GM19468 (cell line): ENCODE measurements at regions not wholly inside any gene's neighbourhood (a gene's known extent, or its start where the extent isn't known, plus 50 kb on each side); places are given as distances from the start of the nearest gene placed in this dataset.

ENCODE experiments used
- ATAC-seq: cut with Tn5 transposase; IDR thresholded peaks from one replicate; pipeline ENCODE4 v1.9.1; 2021; ENCODE audit warnings: mild to moderate bottlenecking, moderate library complexity, moderate number of reproducible peaks; ENCODE audit not compliant: unreplicated experiment; ENCODE audit errors: extremely low read depth

DNA sequence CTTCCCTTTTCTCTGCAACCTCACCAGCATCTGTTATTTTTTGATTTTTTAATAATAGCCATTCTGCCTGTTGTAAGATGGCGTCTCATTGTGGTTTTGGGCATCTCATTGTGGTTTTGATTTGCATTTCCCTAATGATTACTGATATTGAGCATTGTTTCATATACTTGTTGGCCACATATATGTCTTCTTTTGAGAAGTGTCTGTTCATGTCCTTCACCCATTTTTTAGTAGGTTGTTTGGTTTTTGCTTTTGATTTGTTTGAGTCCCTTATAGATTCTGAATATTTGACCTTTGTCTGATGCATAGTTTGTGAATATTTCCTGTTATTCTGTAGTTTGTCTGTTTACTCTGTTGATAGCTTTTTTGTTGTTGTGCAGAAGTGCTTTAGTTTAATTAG is 312.2 kb upstream of the TBC1D5 start:
- no peak for ATAC-seq

DNA sequence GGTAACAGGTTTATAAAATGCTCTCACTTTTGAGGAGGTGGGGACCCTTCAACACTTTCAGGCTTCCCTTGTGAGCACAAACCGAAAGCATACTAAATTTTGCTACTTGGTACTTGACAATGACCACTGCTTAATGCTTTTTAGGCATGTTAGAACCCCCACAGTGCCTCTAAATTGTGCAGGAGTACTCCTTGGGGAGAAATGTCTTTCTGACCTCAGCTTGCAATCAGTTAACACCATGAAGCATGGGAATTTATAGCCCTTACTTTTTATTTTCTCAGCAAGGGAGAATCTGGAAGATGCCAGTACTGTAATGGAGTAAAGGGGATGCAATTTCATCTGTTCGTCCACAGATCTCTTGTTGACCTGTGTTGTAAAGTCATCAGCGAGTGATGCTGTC is 308.9 kb upstream of the TBC1D5 start:
- no peak for ATAC-seq

- ATAC-seq = no peak
Measured at GRCh38 chr3:18049096-18049495, 306.7 kb upstream of the TBC1D5 start.

DNA sequence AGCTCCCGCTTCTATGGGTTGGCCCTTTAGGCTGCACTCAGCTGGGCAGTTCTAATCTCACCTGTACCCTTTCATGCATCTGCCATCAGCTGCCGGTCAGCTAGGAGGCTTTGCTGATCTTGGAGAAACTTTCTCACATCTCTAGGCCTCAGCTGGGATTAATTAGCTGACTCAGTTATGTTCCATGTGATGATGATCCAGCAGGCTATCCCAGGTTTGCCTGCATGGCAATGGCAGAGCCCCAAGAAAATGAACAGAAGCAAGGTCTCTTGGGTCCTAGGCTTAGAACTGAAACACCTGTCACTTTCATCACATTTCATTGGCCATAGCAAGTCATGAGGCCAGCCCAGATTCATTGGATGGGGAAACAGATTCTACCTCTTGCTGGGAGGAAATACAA is 304.6 kb upstream of the TBC1D5 start:
- no peak for ATAC-seq

- ATAC-seq = no peak
Measured at GRCh38 chr3:18046131-18046915, 303.9 kb upstream of the TBC1D5 start.

GRCh38 chr3:18044971-18045880 is 302.8 kb upstream of the TBC1D5 start:
- ATAC-seq = no peak

DNA sequence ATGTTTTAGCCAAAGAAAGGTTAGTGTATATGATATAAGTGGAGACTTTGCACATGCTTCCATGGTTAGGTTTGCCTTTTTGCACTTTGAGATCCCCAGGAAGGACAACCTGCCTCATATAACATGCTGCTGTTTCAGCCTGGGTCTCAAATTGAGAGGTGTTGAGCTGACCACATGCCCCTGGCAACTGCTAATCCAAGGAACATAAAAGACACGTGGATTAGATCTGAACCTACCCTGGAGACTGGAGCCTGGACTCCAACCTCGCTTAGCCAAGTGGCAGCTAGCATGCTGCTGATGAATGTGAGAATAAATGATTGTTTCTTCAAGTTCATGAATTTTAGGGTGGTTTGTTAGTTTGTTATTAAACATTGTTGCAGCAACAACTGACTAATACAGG is 301.8 kb upstream of the TBC1D5 start:
- ATAC-seq = no peak

- no peak for ATAC-seq
Measured at GRCh38 chr3:18036450-18036815, 294.0 kb upstream of the TBC1D5 start.

DNA sequence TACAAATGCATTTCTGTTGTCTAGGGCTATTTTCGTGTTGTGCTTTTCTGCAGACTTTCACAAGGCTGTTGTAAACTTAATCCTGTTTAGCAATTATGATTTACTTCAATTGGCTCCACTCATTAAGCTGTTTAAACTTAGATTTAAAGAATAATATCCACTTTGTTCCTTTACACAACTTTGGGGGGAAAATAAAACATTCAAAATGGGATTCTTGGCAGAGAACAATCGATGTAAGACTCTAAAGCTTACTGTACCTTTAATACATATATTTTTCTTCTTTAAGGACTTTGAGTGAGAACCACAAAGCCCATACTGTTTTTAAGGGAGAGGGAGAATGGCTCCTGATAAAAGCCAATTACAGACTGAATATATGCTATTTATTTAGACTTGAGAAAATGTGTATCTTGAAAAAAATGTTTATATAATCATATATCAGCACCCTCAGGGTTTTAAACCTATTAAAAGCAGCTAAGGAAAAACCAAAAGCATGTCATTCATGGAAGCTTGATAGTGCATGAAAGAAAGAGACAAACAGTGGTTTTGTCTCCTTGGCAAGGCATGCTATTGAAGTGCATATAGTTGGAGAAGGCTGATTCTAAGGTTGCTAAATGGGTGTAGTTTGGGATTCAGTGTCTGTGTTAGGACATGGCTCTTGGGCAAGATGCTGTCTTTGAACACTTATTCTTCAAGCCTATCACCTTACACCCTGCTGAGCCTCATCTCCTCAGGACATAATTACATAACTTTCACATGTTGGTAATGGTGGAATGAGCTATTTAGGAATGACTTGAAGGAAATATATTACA is 293.4 kb upstream of the TBC1D5 start:
- no peak for ATAC-seq

GRCh38 chr3:18033581-18034108 is 291.2 kb upstream of the TBC1D5 start:
- ATAC-seq = no peak

- ATAC-seq = no peak
Measured at GRCh38 chr3:18030371-18030870, 288.0 kb upstream of the TBC1D5 start.

DNA sequence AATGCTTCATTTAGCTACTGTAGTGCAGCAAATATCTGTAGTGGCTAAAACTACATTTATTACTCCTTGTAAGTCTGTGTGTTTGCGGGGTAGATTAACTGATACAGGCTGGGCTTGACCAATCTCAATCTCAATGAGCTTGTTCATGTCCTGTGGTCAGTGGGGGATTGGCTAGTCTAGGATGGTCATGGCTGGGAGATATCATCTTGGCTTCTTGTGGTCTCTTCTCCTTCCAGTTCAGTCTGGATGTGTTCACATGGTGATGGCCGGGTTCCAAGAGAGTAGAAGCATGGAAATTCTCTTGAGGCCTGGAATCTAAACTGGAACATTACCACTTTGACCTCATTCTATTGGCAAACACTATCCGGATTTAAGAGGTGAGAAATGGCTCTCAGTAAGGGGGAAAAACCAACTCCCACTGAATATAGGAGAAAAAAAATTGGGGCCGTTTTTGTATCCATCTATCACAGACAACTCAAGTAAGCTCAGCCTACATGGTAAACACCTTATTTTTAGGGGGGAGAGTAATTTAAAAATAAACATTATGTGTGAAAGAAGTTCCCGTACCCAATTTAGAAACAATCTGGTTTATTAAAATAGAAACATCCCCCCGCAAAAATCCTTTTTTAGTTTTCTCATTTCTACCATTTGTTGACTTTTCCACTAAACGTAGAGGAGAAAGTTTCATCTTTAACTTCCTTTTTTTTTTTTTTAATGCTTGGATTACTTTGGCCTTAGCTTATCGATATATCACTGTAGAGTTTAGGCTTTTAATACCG is 284.9 kb upstream of the TBC1D5 start:
- ATAC-seq = no peak

DNA sequence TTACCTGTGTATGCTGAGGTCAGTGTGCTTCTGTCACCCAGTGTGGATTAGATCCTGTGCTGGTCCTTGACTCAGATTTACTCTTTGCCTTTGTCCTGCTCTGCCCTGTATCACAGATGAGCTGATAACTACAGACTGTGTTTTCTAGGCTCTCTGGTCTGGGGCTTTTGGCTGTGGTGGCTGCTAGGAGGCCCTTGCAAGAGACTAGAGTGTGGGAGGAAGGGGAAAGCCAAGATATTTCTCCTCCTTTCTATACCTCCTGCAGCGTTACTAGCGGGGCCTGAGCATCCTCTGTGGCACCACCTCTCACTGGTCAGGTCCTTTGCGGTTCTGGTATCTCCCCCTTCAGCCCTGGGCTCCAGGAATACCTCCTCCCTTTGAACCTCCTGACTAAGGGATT is 282.3 kb upstream of the TBC1D5 start:
- no peak for ATAC-seq

GRCh38 chr3:18019161-18019495 is 276.7 kb upstream of the TBC1D5 start:
- no peak for ATAC-seq

GRCh38 chr3:18018491-18019160 is 276.2 kb upstream of the TBC1D5 start:
- no peak for ATAC-seq

DNA sequence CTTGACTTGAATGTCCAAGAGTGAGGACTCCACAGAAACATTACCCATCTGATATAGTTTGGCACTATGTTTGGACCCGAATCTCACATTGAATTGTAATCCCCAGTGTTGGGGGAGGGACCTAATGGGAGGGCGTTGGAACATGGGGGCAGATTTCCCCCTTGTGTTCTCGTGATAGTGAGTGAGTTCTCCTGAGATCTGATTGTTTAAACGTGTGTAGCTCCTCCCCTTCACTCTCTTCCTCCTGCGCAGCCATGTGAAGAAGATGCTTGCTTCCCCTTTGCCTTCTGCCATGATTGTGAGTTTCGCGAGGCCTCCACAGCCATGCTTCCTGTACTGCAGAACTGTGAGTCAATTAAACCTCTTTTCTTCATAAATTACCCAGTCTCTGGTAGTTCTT is 273.9 kb upstream of the TBC1D5 start:
- ATAC-seq = no peak

DNA sequence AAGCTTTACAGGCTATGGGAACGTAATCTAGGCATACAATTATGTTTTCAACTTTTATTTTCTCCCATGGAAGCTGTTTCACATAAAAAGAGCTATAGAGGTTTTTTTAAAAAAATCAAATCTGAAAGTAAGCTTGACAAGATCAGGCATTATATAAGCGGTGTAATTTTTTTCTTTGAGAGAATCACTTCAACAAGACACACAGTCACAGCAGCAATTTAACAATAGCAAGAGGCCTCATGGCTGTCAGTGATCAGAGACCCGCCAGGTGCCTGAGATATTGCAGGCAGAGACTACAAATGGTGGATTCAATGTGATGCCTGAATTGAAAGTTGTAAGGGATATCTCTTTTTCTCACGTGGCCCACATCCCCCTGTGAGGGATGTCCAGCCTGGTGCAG is 270.5 kb upstream of the TBC1D5 start:
- ATAC-seq = no peak

DNA sequence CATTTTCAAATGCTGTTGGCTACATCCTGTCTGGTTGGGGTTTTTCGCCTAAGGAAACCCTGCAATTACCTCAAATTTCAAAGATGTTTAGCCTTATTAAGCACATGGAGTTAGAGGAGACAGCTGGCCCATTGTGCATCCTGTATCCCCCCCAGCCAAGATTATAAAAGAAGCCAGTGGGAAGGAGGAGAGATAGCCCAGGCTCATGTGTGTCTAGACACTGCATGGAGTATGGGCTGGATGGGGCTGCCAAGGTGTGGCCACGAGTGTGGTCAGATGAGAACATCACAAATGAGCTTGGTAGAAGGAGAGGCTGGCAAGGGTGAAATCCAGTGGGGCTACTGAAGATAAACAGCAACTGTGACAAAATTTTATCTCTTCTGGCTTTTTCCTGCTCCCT is 270.0 kb upstream of the TBC1D5 start:
- ATAC-seq = no peak

DNA sequence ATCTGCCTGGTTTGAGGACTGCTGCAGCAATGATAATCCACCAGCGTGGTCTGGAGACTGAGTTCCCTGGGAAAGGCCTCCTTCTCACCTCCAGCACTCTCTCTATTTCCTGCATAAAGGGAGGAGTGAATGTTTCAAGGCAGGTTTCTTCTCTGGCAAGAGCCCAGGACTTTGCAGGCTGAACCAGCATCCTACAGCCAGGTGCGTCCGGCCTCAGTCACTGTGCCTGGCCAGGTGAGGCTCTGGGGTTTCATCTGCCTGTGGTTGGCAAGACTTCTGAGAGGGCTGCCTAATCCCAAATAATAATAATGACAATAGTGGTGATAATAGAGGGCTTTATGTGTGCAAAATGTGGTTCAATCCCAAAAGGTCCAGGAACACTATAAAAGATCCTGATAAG is 269.0 kb upstream of the TBC1D5 start:
- no peak for ATAC-seq
